ENCODE measurements at regions not wholly inside any gene's neighbourhood (a gene's known extent, or its start where the extent isn't known, plus 50 kb on each side); places are given as distances from the start of the nearest gene placed in this dataset.
"Not testable (repeated sequence)": the region's sequence is repeated elsewhere in the genome, so short reads cannot be mapped to it uniquely, and the experiment has no call there.

DNA sequence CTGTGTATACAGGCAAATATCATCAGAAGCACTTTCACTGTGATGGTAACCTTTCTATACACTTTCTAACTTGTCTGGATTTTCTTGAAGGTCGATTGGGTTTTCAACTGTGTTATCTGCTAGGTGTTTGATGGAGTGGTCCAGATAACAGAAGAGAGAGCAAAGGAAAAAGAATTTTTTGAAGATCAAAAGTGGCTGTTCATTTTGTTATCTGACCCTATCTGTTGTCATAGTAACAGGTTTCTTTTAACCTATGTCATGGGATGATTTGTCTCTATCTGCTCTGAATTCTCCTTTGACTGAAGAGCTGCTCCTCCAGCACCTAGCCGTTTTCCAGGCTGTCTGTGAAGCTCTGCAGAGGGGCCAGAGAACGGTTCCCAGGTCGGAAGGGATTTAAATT, 77.8 kb upstream of the IRX2 start:
- DNase-seq: no peak

DNA sequence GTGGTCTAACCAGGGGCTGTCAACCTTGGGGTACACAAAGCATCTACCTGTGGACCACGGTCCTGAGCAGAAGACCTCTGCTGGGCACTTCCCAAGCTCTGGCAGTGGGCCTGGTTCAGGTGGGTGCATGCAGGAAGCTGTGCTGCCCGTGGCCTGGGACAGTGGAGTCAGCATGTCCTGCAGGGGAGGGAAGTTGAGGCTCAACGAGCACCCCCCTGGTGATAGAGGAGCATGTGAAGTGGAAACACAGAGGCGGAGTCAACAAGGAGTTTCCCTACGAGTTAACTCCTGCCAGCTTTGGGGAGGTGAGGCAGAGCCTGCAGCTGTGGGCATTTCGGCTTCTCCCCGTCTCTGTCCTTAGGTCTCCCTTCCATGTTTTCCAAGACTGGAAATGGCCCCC, 67.5 kb upstream of the IRX2 start:
- no peak for DNase-seq

DNA sequence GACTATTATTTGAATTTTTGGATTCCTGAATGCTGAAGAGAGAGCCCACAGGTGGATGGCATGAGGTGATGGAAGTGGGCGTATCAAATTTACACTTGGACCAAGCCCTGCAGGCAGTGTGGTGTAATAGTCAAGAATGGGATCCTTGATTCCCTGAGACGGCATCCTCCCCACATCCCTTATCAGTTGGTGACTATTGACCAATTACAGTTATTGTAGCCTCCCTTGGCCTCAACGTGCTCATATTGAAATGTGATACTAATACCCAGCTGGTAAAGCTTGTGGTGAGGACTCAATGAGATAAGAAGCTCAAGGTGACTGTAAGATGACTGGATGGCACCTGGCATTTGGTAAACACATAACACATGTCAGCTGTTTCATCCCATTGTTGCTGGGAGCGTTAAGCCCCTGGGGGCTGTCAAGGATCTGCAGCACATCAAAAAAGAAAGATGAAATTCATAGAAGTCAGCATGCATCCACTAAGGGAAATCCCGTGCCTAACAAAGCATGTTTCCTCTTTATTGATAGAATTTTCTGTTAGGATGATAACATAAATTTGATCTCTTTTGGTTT, 65.6 kb upstream of the IRX2 start:
- DNase-seq: peak; percentile 44

DNA sequence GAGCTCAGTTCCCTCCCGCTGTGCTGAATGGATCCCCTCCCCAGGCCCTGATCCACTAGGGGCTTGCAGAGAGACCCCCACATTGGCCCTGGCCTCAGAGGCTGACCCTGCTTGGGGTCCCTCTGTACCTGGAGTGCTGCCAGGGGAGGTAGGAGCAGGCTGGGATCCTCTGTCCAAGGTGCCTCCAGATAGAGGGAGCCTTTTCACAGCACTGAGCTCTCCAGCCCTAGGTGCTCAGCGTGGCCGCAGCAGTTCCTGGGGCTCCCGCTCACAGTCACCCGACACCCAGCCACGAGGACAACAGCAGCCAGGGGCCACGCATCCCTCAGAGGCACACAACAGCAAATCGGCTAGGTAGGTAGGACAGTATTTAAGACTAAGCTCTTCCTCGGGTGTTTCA, 62.2 kb upstream of the IRX2 start:
- DNase-seq: no peak

DNA sequence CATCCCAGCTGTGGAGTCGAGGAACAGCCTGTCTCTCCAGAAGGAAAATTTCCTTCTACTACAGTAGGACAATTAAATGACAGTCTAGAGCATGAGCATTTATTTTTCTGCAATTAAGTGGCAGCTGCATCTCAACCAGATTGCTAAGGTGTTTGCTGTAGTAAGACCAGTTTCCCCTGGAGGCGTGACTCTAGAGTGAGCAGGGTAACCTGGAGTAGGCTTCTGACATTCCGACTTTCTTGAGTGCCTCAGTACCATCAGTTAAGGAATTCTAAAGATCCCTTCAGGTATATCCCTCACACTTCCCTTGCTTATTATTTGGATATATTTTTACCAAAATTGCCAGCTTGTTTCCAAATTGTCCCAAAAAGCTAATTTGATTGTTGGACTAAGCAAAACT, 59.2 kb upstream of the IRX2 start:
- DNase-seq: no peak

DNA sequence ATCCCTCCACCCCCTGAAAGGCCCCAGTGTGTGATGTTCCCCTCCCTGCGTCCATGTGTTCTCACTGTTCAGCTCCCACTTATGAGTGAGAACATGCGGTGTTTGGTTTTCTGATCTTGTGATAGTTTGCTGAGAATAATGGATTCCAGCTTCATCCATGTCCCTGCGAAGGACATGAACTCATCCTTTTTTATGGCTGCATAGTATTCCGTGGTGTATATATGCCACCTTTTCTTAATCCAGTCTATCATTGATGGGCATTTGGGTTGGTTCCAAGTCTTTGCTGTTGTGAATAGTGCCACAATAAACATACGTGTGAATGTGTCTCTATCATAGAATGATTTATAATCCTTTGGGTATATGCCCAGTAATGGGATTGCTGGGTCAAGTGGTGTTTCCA, 55.8 kb upstream of the IRX2 start:
- DNase-seq: not testable (repeated sequence)

DNA sequence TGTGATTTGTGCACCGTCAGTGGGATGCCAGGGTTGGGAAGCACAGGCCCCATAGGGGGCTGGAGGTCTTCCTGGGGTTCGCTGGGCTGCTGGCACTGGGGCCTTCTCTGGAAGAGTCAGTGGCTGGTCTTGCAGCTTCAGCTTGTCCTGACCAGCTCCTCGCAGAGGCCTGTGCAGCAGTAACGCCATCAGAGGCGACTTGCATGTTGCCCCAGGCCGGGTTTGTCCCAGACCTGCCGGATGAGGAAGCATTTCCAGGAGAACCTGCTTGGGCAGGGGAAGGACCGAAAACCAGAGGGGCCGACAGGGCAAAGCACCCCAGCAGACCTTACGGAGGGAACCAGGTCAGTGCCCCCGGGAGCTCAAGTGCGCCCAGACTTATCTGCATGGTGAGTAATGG, 54.7 kb upstream of the IRX2 start:
- no peak for DNase-seq

DNA sequence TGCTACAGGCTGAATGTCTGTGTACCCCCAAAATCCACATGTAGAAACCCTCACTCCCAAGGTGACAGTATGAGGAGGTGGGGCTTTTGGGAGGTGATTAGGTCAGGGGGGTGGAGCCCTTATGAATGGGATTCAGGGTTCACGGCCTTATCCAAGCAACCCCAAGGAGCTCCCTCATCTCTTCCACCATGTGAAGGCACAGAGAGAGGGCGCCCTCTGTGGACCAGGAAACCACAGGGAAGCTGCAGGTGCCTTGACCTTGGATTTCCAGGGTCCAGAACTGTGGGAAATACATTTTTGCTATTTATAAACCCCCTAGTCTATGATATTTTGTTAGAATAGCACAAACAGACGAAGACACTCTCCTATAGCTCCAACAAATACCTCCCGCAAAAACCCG, 53.6 kb upstream of the IRX2 start:
- DNase-seq: no peak

DNA sequence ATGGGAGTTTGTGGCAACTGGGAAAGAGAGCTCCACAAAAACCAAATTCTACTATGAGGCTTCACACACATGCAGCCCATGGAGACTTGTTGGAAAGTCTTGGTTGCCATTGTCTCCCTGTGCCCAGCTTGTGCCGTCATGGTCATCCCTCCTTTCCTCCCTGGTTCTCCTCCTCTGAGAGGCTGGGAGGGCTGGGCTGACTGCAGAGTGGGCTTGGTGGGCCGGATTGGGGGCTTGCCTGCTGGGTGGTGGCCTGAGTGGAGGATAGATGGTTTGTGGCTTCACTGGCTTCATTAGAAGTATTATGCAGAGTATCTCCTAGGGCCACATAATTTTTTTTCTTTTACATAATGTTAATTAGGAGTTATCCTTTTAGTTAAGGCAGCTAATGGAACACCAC, 52.3 kb upstream of the IRX2 start:
- no peak for DNase-seq

DNA sequence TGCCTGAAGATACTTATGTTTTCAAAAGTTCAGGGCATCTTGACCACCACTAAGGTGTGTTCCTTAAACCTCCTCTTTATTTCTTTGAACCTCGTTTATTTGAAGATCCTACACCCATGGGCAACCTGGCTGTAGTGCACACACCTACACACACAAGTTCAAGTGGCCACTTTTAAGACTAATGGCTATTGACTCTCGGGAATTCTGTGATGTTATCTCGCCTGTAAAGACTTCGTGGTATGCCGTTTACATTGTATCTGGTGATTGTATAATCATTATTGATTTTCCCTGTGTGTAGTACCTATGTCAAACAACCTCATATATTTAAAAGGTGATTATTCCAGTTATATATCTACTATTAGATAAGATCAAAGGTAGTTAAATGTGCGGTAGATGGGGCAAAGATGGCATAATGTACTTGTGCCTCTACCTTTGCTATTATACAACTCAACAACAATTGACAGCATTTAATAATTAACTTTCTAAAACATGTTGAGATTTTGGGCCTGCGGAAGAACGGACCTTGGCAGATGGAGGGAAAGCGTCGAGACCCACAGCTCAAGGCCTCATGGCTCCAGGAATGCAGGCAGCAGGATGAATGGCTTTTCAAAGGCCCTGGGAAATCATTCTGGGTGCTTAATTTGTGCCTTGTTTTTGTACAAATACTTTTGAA, 51.4 kb upstream of the IRX2 start:
- peak; percentile 17 for DNase-seq

DNA sequence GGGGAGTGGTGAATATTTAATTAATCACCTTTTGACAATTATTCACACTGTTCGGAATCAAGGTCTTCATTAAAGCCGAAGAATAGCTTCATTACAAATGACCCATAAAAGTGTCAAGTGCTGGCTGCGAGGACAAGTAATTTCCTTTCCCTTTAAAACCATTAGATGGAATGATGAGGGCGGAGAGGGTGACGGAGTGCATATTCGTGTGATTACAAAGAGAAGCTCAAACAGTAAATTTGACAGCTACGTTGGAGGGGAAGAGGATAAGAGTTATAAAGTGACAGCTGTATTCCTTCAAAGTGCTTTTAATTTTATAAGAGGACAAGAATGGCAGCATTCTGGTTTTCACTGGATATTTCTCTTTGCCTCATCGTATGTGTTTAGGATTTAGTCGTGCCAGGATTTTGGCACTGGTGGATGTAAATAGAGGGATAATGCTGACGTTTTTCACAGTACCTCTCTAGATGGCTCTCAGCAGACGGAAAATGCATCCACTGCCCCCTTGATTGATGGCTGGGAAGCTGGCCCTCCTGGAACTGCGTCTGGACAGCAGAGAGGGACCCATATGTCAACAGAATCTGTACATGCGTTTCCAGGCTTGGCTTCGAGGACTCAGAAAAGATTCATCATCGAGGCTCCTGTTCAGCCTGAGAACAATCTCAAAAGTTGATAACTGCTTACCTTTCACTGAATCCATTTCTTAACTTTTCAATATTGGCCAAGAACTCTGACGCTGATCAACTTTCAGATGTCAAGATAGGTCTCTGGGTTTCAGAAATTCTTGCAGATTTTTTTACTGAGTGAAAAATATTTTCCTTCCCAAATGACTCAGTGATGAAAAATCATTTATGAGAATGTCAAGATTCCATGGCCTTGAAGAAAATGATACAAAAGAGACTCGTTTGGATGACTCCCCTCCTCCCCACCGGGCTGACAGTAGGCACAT, 50.4 kb upstream of the IRX2 start:
- DNase-seq: peak; percentile 32
